OCI-LY3 (cell line): ENCODE measurements at regions not wholly inside any gene's neighbourhood (a gene's known extent, or its start where the extent isn't known, plus 50 kb on each side); places are given as distances from the start of the nearest gene placed in this dataset.

ENCODE experiments used
- CTCF ChIP-seq: fragments of 200-600, 300-600 bp; sonication (generic); IDR thresholded peaks from 2 replicates; pipeline ENCODE4 v1.5.1; 2014; ENCODE audit warnings: antibody characterized with exemption, low read length, low read depth
- EZH2phosphoT487 ChIP-seq: fragments of 200-600 bp; shearing (Covaris generic); IDR thresholded peaks from 2 replicates; pipeline ENCODE4 v1.6.1; 2018; ENCODE audit warnings: antibody characterized with exemption, mixed run types, low read depth

DNA sequence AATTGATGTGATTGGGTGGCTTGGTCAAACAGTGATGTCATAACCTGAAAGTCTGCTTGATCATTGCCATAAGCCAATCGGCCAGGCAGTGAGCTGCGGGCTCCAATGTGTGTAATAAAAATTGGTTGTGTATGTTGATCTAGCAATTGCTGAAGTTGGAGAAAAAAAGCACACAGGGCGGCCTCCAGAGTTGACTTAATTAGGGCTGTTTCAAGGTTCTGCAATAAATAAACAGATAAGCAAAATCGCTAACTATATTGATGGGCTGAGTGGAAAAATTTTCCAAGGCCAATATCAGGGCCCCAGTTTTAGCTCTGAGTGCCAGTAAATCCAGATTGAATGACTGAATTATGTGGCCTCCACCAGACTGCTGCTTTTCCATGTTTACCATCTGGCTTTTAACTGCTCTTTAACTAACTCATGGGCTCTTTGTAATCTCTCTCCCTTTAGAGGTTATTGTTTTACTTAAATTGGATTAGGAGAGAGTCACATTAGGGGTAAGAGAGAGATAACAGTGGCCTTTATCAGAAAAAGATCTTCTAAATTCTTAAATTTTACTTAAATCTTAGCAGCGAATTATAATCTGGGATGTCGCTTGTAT lies 160.6 kb upstream of the WDFY3 start:
- no peak for TF ChIP-seq CTCF
- TF ChIP-seq EZH2phosphoT487, result no peak
